Panc1 (cell line): ENCODE measurements at regions not wholly inside any gene's neighbourhood (a gene's known extent, or its start where the extent isn't known, plus 50 kb on each side); places are given as distances from the start of the nearest gene placed in this dataset.

ENCODE experiments used
- ATAC-seq: fragments of 200-7000 bp; cut with Tn5 transposase; 2 replicates; pipeline ENCODE4 v1.9.1; 2020; ENCODE audit warnings: mild to moderate bottlenecking, moderate library complexity
- BruUV-seq: library from RNA; stranded (reverse); fragments of 400-500 nt; replicated peaks from 2 replicates; lab custom pipeline; 2021; lab: Mats Ljungman, UMichigan
- CTCF ChIA-PET: fragments of 300-600 bp; sonication (Branson Sonifier 250); formaldehyde crosslinking; loops from one replicate; lab custom pipeline; 2022; ENCODE audit warnings: antibody characterized with exemption; lab: Charles Lee
- POLR2A ChIA-PET: fragments of 300-600 bp; sonication (Branson Sonifier 250); formaldehyde crosslinking; loops from one replicate; lab custom pipeline; 2022; ENCODE audit warnings: antibody characterized with exemption; lab: Charles Lee
- DNase-seq: peaks from one replicate; pipeline ENCODE4 v3.0.0-alpha.2; 2010; ENCODE audit warnings: low read depth, low spot score
- H3K27ac ChIP-seq: 2 replicates; pipeline ENCODE4 v1.5.1; 2011; ENCODE audit warnings: mild to moderate bottlenecking, low read length, inconsistent platforms
- H3K27me3 ChIP-seq: fragments of 200-500 bp; sonication (Bioruptor generic); 2 replicates; pipeline ENCODE4 v1.6.0; 2014; ENCODE audit warnings: low read length, inconsistent platforms; ENCODE audit not compliant: control insufficient read depth, insufficient read depth
- H3K36me3 ChIP-seq: fragments of 200-500 bp; sonication (Bioruptor generic); 2 replicates; pipeline ENCODE4 v1.5.1; 2014; ENCODE audit warnings: inconsistent platforms, mild to moderate bottlenecking, low read length, moderate library complexity; ENCODE audit not compliant: control insufficient read depth, insufficient read depth
- H3K4me1 ChIP-seq: 2 replicates; pipeline ENCODE4 v1.5.1; 2011; ENCODE audit warnings: inconsistent platforms, mild to moderate bottlenecking, low read length, moderate library complexity; ENCODE audit not compliant: control insufficient read depth, insufficient read depth
- H3K4me3 ChIP-seq, 2 experiments: 2 replicates each; pipeline ENCODE4 v1.5.1; 2011 to 2012; ENCODE audit warnings: low read depth in 2 of 2, low read length in 2 of 2, mild to moderate bottlenecking in 2 of 2, inconsistent platforms in 1 of 2, moderate library complexity in 1 of 2
- H3K9me3 ChIP-seq: fragments of 200-500 bp; sonication (Bioruptor generic); 2 replicates; pipeline ENCODE4 v1.5.1; 2014; ENCODE audit warnings: low read depth, mild to moderate bottlenecking, inconsistent platforms, low read length, moderate library complexity; ENCODE audit not compliant: control insufficient read depth, insufficient read depth
- CTCF ChIP-seq: fragments of 450-650 bp; IDR thresholded peaks from 2 replicates; pipeline ENCODE4 v1.5.1; 2017; ENCODE audit warnings: mild to moderate bottlenecking
- POLR2AphosphoS5 ChIP-seq: IDR thresholded peaks from 2 replicates; pipeline ENCODE4 v1.6.1; 2012; ENCODE audit warnings: mild to moderate bottlenecking, low read depth, low read length, moderate library complexity
- REST ChIP-seq, 2 experiments: IDR thresholded peaks; 2 replicates each; pipeline ENCODE4 v1.6.1; 2011 to 2012; ENCODE audit warnings: low read depth in 2 of 2, control low read depth in 1 of 2, low read length in 1 of 2, mild to moderate bottlenecking in 1 of 2, moderate library complexity in 1 of 2; ENCODE audit not compliant: insufficient read depth in 1 of 2
- SIN3A ChIP-seq: IDR thresholded peaks from 2 replicates; pipeline ENCODE4 v1.6.1; 2012; ENCODE audit warnings: low read depth, mild to moderate bottlenecking, low read length, moderate library complexity, borderline replicate concordance; ENCODE audit not compliant: insufficient read depth
- TCF7L2 ChIP-seq: IDR thresholded peaks from 2 replicates; pipeline ENCODE4 v1.6.1; 2011; ENCODE audit warnings: mild to moderate bottlenecking, low read depth, low read length, inconsistent platforms
- in situ Hi-C: cut with HindIII; loops from 2 replicates; pipeline ENCODE4 v1.10.0; 2016; ENCODE audit warnings: low sequenced_read_pairs, low pct_unique_long_range_greater_than_20kb
- intact Hi-C: fragments of 100-400 bp; cut with micrococcal nuclease; formaldehyde crosslinking; loops from one replicate; pipeline ENCODE4 v1.10.0; 2022; ENCODE audit not compliant: unreplicated experiment

GRCh38 chr12:38201461-38202276 is 114.9 kb upstream of the ALG10B start:
- in situ Hi-C loops (no loop called here), intact Hi-C loops (no loop called here)
- Histone ChIP-seq H3K27me3 (no peaks in the 10 kb centered on the region), H3K4me1 (no peaks in the 10 kb centered on the region), H3K27ac (no peak overlapping the region), H3K4me3 (no peak overlapping the region), H3K36me3 (no peaks in the 10 kb centered on the region), H3K9me3 (no peaks in the 10 kb centered on the region)
- TF ChIP-seq SIN3A = no peak
- TF ChIP-seq CTCF = no peak
- TF ChIP-seq TCF7L2 = no peak
- TF ChIP-seq POLR2AphosphoS5 = no peak
- TF ChIP-seq REST (IDR thresholded peaks at IDR 0.05; ENCODE audit: insufficient read depth in 1 of 2, low read depth in 2 of 2, low read length in 1 of 2) = no peak
- ATAC-seq = no peak
- DNase-seq = no peak
- ChIA-PET CTCF (no interaction called here), POLR2A (no interaction called here)
- BruUV-seq = no TSS peak

- intact Hi-C loops = no loop called here
- no peak for DNase-seq
- CTCF ChIA-PET = no interaction called here
- in situ Hi-C loops = no loop called here
- POLR2A ChIA-PET = no interaction called here
- TF ChIP-seq POLR2AphosphoS5 (no peak), CTCF (no peak), REST (IDR thresholded peaks at IDR 0.05; ENCODE audit: insufficient read depth in 1 of 2, low read depth in 2 of 2, low read length in 1 of 2) (no peak), TCF7L2 (no peak), SIN3A (no peak)
- Histone ChIP-seq H3K27ac (no peak overlapping the region), H3K36me3 (no peaks in the 10 kb centered on the region), H3K4me3 (no peak overlapping the region), H3K4me1 (no peaks in the 10 kb centered on the region), H3K27me3 (no peaks in the 10 kb centered on the region), H3K9me3 (no peaks in the 10 kb centered on the region)
- BruUV-seq = no TSS peak
- ATAC-seq = no peak
Measured at GRCh38 chr12:38204831-38205230, 111.7 kb upstream of the ALG10B start.
